KG1 (cell line): ENCODE measurements at regions not wholly inside any gene's neighbourhood (a gene's known extent, or its start where the extent isn't known, plus 50 kb on each side); places are given as distances from the start of the nearest gene placed in this dataset.

Source experiments
- DNase-seq: peaks from one replicate; lab custom pipeline; 2025; lab: John Stamatoyannopoulos, UW

GRCh38 chr6:122122686-122123085 is 276.8 kb upstream of the HSF2 start:
- no peak for DNase-seq

DNA sequence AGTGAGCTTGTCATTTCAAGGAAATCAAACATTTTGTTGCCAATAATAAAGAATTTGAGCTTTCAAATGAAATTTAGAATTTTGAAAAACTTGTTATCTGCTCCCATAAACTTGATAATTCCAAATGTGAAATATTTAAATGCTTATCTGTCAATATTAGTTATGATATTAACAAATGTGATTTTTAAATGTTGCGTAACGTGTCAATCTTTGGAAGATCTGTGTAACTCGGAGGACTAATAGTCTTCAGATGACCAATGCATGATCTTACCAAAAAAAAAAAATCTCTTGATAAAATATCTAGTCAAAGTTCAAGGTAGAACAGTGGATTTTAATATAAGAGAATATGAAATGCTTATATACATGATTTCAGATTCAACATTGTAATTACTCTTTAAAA is 274.5 kb upstream of the HSF2 start:
- DNase-seq: no peak

GRCh38 chr6:122126894-122127293 is 272.6 kb upstream of the HSF2 start:
- DNase-seq: no peak

GRCh38 chr6:122128445-122128844 is 271.0 kb upstream of the HSF2 start:
- no peak for DNase-seq

DNA sequence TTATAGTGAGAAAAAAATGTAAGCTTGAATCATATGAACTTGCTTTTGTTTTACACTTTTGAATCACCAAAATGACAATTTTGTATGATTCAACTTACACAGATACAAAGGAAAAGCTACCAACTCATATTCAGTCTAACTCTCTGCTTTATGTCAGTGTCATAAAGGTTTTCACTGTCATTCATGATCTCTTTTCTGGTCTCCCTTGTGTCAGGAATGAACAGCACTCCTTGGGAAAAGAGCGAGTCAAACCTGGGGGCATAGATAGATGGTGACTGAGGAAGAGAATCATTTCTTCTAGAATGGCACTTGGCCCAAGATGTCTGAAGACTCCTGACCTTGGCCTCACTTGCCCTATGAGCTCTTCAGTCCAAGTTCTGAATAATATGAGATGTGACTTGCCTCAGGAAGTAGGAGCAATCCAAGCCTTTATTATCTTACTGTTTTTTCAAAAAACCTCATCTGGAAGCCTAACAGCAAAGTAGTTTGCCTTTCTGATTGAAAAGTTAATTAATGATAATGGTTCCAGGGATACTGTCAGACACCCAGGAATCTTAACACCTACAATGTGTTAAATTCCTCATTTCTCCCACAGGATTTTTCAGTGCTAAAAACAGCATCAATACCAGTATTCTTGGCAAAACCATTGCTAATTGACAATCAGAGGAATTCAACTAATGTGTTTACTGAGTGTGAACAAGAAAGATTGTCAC is 270.0 kb upstream of the HSF2 start:
- no peak for DNase-seq

GRCh38 chr6:122130026-122130348 is 269.5 kb upstream of the HSF2 start:
- no peak for DNase-seq

DNA sequence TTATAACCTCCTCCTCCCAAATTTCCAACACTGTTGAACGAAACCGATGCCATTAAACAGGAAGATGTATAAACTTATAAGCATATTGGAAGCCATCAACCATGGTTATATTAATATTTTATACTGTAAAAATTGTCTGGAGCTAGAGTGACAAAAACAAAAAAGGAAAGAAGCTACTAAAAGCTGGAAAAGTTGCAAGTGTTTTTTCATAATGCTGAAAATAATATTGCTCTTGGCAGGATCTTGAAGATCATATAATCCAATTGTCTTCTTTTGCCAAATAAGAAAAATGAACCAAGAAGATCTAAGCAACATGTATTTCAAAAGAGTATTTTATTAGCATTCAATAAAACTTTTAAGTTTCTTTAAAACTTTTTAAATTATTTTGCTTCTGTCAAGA is 268.9 kb upstream of the HSF2 start:
- no peak for DNase-seq

- no peak for DNase-seq
Measured at GRCh38 chr6:122136386-122136785, 263.1 kb upstream of the HSF2 start.

DNA sequence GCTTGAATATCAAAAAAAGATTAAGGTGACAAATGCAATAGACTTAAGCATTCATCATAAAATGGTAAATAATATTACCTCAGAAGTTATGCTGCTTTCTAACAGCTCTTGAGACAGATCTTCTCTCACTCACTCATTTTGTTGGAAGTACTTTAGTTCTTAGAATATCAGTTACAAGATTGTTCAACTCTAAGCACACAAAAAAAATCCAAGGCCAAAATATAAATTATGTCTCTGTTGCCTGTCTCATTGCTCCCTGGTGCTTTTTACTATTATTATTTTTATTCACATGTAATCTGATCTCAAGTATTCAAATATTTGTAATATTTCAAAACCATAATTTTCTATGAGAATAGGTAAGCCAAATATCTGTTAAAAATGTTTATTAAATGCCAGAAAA is 259.4 kb upstream of the HSF2 start:
- DNase-seq: no peak

GRCh38 chr6:122141246-122141645 is 258.2 kb upstream of the HSF2 start:
- DNase-seq: no peak

DNA sequence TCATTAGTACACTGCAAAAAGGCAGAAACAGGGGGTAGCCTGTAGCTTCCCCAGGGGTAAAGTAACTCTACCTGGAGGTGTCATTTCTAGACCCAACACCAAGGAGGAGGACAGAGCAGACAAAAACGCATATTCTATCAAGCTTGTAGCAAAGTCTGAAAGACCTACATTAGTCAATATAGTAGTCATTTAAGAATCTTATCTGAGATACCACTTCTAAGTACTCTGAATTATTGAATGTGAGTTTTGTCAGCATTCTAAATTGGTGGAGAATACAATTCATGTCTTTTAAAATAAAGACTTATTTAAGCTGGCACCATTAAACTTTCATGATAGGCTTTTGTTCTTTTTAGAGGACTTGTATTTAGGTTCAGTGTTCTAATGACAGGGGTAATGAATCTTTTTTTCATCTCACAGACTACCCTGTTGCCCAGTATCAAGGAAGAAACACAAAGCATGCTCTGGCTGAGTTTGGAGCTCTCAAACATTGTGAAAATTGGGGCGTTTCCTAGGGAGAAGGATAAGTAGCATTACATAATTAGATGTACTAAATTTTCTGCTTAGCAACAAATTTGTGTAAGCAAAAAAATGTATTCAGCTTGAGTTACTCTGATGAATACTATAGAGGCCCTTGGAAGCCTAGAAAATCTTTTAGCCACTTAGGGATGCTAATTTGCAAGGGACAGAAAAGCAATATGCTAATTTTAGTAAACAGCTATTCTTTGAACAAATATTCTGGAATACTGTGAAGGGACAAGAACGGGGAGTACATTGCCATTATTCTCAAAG is 255.4 kb upstream of the HSF2 start:
- DNase-seq: no peak

DNA sequence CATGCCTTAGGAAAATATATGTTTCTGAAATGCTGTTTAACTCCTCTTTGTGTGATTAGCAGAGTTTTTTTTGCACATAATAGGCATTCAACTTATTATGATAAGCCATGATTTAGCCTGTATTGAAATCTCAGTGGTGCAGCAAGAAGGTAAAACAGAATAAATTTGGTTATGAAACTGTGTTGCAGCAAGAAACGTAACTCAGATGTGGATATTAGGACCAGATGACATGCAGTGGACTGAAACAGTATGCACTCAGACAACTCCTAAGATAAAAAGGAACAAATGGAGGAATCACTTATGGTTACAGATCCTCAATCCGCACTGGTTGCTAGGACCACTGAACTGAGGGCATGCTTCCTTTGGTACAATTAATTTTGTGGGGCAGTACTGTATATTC is 254.2 kb upstream of the HSF2 start:
- no peak for DNase-seq

GRCh38 chr6:122145741-122146240 is 253.7 kb upstream of the HSF2 start:
- DNase-seq: no peak

DNA sequence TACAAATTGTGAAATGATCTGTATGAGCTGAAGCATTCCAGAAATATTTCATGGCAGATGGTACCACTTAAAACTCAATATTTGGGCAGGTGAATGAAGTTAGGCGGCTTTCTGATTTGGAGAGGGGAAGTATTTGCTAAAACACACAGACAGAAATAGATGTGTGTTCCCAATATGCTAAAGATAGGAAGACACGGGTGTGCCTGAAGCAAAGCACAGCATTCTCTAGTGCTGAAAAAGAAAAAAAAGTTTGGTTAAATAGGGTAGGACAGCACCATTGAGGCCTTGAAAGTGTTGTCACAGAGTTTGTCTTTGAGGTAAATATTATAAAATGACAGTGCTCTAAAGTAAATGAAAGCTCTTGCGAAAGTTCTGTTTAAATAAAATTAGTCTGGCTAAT is 252.2 kb upstream of the HSF2 start:
- DNase-seq: no peak

GRCh38 chr6:122151066-122151465 is 248.4 kb upstream of the HSF2 start:
- no peak for DNase-seq

DNA sequence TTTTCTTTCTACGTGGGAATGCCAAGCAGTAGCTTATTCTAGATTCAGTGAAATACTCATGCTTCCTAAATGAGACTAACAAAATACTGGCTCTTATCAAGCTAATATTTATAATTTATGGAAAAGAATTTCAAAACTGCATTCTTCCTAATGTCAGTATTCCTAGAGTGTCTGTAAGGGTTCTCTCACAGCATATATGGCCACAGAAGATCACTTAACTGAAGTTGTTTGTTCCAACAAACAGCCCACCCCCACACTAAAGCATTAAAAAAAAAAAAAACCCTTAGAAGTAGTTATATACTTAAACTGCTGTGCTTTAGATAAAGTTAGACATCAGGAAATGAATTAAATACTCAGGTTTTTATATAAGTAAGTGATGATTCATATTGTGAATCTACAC is 247.7 kb upstream of the HSF2 start:
- no peak for DNase-seq

- no peak for DNase-seq
Measured at GRCh38 chr6:122153557-122153956, 245.9 kb upstream of the HSF2 start.

DNA sequence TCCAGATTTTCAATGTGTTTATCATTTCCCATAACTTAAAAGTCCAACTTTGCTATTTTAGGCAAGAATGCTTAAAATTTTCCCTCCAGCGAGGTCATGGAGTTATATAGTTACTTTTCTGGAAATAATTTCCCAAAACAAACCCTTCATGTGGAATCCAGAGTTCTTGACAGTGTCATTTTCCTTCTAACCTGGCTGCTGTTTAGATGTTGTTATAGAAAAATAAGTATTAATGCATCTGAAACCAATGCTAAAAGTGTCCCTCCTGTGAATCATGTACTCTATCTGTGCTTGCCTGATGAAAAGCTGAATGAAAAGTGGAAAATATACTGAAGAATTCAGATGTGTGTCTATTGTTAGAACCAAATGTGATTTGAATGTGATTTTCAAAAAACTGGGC is 245.3 kb upstream of the HSF2 start:
- DNase-seq: no peak

- no peak for DNase-seq
Measured at GRCh38 chr6:122154912-122155575, 244.4 kb upstream of the HSF2 start.

- DNase-seq: no peak
Measured at GRCh38 chr6:122161136-122161535, 238.3 kb upstream of the HSF2 start.

- DNase-seq: no peak
Measured at GRCh38 chr6:122165014-122165413, 234.4 kb upstream of the HSF2 start.

DNA sequence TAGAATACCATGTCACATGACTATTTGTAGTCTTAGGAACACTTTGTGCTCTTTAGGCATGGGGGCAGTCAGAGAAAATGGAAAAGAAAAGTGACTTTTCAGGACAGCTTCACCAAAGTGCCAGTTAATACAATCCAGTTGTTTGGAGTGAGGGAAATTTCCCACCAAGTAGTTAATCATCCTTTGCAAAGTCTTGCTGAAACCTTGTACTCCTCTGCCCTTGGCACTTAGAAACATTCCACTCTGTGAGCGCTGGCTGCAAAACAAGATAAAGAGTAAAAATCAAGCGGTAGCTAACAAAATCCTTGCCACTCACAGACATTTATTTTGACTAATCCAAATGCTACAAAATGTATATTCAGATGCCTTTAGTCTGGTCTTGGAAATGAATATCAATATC is 229.2 kb upstream of the HSF2 start:
- DNase-seq: no peak

DNA sequence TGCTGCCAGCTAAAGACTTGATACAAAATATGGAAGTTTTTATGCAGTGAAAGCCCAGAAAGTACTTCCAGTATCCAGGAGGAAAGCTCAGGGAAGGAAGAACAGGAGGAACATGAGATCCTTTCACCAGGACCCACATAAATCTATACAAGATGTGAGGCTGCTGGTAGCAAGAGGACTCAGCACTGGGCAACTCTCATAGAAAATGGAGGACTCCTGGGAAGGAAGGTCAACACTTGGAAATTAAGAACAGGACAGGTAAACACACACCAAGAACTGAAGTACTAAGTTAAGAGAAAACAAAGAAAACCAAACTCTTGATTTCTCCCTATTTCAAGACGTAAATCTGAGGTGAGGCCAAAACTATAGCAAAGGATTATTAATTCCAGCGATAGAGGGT is 220.5 kb upstream of the HSF2 start:
- no peak for DNase-seq
